Activated CD4-positive, alpha-beta T cell treated with anti-CD3 and anti-CD28 coated beads for 36 hours (primary cell): ENCODE measurements at regions not wholly inside any gene's neighbourhood (a gene's known extent, or its start where the extent isn't known, plus 50 kb on each side); places are given as distances from the start of the nearest gene placed in this dataset.

ENCODE experiments used
- ATAC-seq: fragments of 200-7000 bp; cut with Tn5 transposase; one replicate; pipeline ENCODE4 v1.10.0; 2021; ENCODE audit warnings: mild to moderate bottlenecking, moderate library complexity
- CTCF ChIA-PET: fragments of 350-600 bp; sonication (Branson Sonifier 250); formaldehyde crosslinking; loops from one replicate; lab custom pipeline; 2021; ENCODE audit warnings: antibody characterized with exemption; lab: Charles Lee
- POLR2A ChIA-PET: fragments of 350-600 bp; sonication (Branson Sonifier 250); formaldehyde crosslinking; loops from one replicate; lab custom pipeline; 2021; ENCODE audit warnings: antibody characterized with exemption, inconsistent platforms; lab: Charles Lee
- DNase-seq: peaks from one replicate; pipeline ENCODE4 v3.0.0-alpha.2; 2020
- H3K27ac Mint-ChIP-seq: one replicate; pipeline ENCODE4 v1.8.0; 2021; ENCODE audit warnings: mixed read lengths
- H3K27me3 Mint-ChIP-seq: one replicate; pipeline ENCODE4 v1.8.0; 2021; ENCODE audit warnings: mixed read lengths
- H3K36me3 Mint-ChIP-seq: one replicate; pipeline ENCODE4 v1.8.0; 2021; ENCODE audit warnings: low read depth, mixed read lengths
- H3K4me1 Mint-ChIP-seq: one replicate; pipeline ENCODE4 v1.8.0; 2021; ENCODE audit warnings: mixed read lengths
- H3K4me3 Mint-ChIP-seq: one replicate; pipeline ENCODE4 v1.8.0; 2021; ENCODE audit warnings: mild to moderate bottlenecking, moderate library complexity, mixed read lengths
- H3K9me3 Mint-ChIP-seq: one replicate; pipeline ENCODE4 v1.8.0; 2021; ENCODE audit warnings: low read depth, mixed read lengths
- intact Hi-C, 2 experiments: fragments of 100-400 bp; cut with DNase I in 1 of 2; cut with micrococcal nuclease in 1 of 2; formaldehyde crosslinking; loops; one replicate each; pipeline versions ENCODE4 v1.14.2 to v1.15.1; 2022 to 2024; cut with DNase I, micrococcal nuclease

GRCh38 chrX:15114743-15115566, 154.9 kb downstream of the ASB9 start:
- ATAC-seq (no peak), DNase-seq (no peak)
- H3K9me3 Mint-ChIP-seq = peaks cover 2% of the 10 kb centered on the region
- CTCF ChIA-PET = no interaction called here
- intact Hi-C loops = no loop called here
- peaks cover 5% of the 10 kb centered on the region for H3K27me3 Mint-ChIP-seq
- peaks cover 2% of the 10 kb centered on the region for H3K4me1 Mint-ChIP-seq
- no peak overlapping the region for H3K4me3 Mint-ChIP-seq
- POLR2A ChIA-PET = no interaction called here
- H3K36me3 Mint-ChIP-seq = no peaks in the 10 kb centered on the region
- H3K27ac Mint-ChIP-seq = no peak overlapping the region

- no peak for DNase-seq
- CTCF ChIA-PET = no interaction called here
Observed at GRCh38 chrX:15107367-15107988, 162.4 kb downstream of the ASB9 start.

GRCh38 chrX:15098505-15098904, 171.4 kb downstream of the ASB9 start:
- no peak for ATAC-seq
- Mint-ChIP-seq H3K4me3 (no peak overlapping the region), H3K36me3 (no peaks in the 10 kb centered on the region), H3K27ac (no peak overlapping the region), H3K27me3 (peaks cover 3% of the 10 kb centered on the region), H3K4me1 (no peaks in the 10 kb centered on the region), H3K9me3 (no peaks in the 10 kb centered on the region)
- ChIA-PET CTCF (interaction anchor here (0.7 kb wide), 1 partner anchor 124 kb away, joined by 3 read pairs; no protein-coding TSS in a partner anchor), POLR2A (no interaction called here)
- intact Hi-C loops = no loop called here
- no peak for DNase-seq

More at GRCh38 chrX:15107367-15107988, 162.4 kb downstream of the ASB9 start:
- peaks cover 4% of the 10 kb centered on the region for H3K9me3 Mint-ChIP-seq
- H3K4me1 Mint-ChIP-seq = no peaks in the 10 kb centered on the region
- POLR2A ChIA-PET = no interaction called here
- intact Hi-C loops = loop anchor here (1.0 to 2.0 kb wide), 2 partner anchors 35 to 136 kb away; no protein-coding TSS in a partner anchor
- no peak for ATAC-seq
- no peak overlapping the region for H3K27ac Mint-ChIP-seq
- H3K4me3 Mint-ChIP-seq = no peak overlapping the region
- no peaks in the 10 kb centered on the region for H3K36me3 Mint-ChIP-seq
- H3K27me3 Mint-ChIP-seq = peaks cover 4% of the 10 kb centered on the region

GRCh38 chrX:15087747-15088146, 182.1 kb downstream of the ASB9 start:
- no peak overlapping the region for H3K27ac Mint-ChIP-seq
- H3K4me1 Mint-ChIP-seq = no peaks in the 10 kb centered on the region
- no peaks in the 10 kb centered on the region for H3K9me3 Mint-ChIP-seq
- intact Hi-C loops = no loop called here
- CTCF ChIA-PET = no interaction called here
- H3K27me3 Mint-ChIP-seq = no peaks in the 10 kb centered on the region
- H3K4me3 Mint-ChIP-seq = no peak overlapping the region
- ATAC-seq (no peak), DNase-seq (no peak)
- POLR2A ChIA-PET = no interaction called here
- no peaks in the 10 kb centered on the region for H3K36me3 Mint-ChIP-seq

- Mint-ChIP-seq H3K9me3 (no peaks in the 10 kb centered on the region), H3K4me3 (no peak overlapping the region), H3K27me3 (no peaks in the 10 kb centered on the region), H3K4me1 (no peaks in the 10 kb centered on the region), H3K27ac (no peak overlapping the region), H3K36me3 (no peaks in the 10 kb centered on the region)
- ATAC-seq (no peak), DNase-seq (no peak)
- POLR2A ChIA-PET = no interaction called here
- CTCF ChIA-PET = no interaction called here
- intact Hi-C loops = no loop called here
Observed at GRCh38 chrX:15073313-15073712, 196.6 kb downstream of the ASB9 start.

GRCh38 chrX:15072880-15073279, 197.0 kb downstream of the ASB9 start:
- Mint-ChIP-seq H3K9me3 (no peaks in the 10 kb centered on the region), H3K4me3 (no peak overlapping the region), H3K27me3 (no peaks in the 10 kb centered on the region), H3K36me3 (no peaks in the 10 kb centered on the region), H3K27ac (no peak overlapping the region), H3K4me1 (no peaks in the 10 kb centered on the region)
- DNase-seq = no peak
- ATAC-seq = no peak
- POLR2A ChIA-PET = no interaction called here
- CTCF ChIA-PET = no interaction called here
- intact Hi-C loops = no loop called here

- POLR2A ChIA-PET = no interaction called here
- Mint-ChIP-seq H3K27me3 (no peaks in the 10 kb centered on the region), H3K9me3 (no peaks in the 10 kb centered on the region), H3K4me3 (no peak overlapping the region), H3K4me1 (no peaks in the 10 kb centered on the region), H3K36me3 (no peaks in the 10 kb centered on the region), H3K27ac (no peak overlapping the region)
- CTCF ChIA-PET = no interaction called here
- no peak for ATAC-seq
- no peak for DNase-seq
- intact Hi-C loops = no loop called here
Observed at GRCh38 chrX:15072259-15072658, 197.6 kb downstream of the ASB9 start.

GRCh38 chrX:15059474-15059873, 186.3 kb downstream of the MOSPD2 start:
- CTCF ChIA-PET = no interaction called here
- H3K4me1 Mint-ChIP-seq = no peaks in the 10 kb centered on the region
- no peak for DNase-seq
- POLR2A ChIA-PET = no interaction called here
- H3K4me3 Mint-ChIP-seq = no peak overlapping the region
- H3K27me3 Mint-ChIP-seq = peaks cover 3% of the 10 kb centered on the region
- H3K27ac Mint-ChIP-seq = no peak overlapping the region
- no peaks in the 10 kb centered on the region for H3K36me3 Mint-ChIP-seq
- no peaks in the 10 kb centered on the region for H3K9me3 Mint-ChIP-seq
- intact Hi-C loops = no loop called here
- no peak for ATAC-seq

- Mint-ChIP-seq H3K9me3 (no peaks in the 10 kb centered on the region), H3K27ac (no peak overlapping the region), H3K36me3 (no peaks in the 10 kb centered on the region), H3K4me3 (no peak overlapping the region), H3K4me1 (no peaks in the 10 kb centered on the region), H3K27me3 (peaks cover 2% of the 10 kb centered on the region)
- DNase-seq (no peak), ATAC-seq (no peak)
- ChIA-PET POLR2A (no interaction called here), CTCF (no interaction called here)
- intact Hi-C loops = no loop called here
Observed at GRCh38 chrX:15056044-15056443, 182.8 kb downstream of the MOSPD2 start.

GRCh38 chrX:15055146-15055930, 182.1 kb downstream of the MOSPD2 start:
- intact Hi-C loops = no loop called here
- no peak overlapping the region for H3K4me3 Mint-ChIP-seq

GRCh38 chrX:15050395-15050794, 177.2 kb downstream of the MOSPD2 start:
- no peak overlapping the region for H3K27ac Mint-ChIP-seq
- no peaks in the 10 kb centered on the region for H3K36me3 Mint-ChIP-seq
- no peak for ATAC-seq
- ChIA-PET POLR2A (no interaction called here), CTCF (no interaction called here)
- peaks cover 2% of the 10 kb centered on the region for H3K27me3 Mint-ChIP-seq
- no peaks in the 10 kb centered on the region for H3K9me3 Mint-ChIP-seq
- no peaks in the 10 kb centered on the region for H3K4me1 Mint-ChIP-seq
- intact Hi-C loops = no loop called here
- no peak for DNase-seq
- no peak overlapping the region for H3K4me3 Mint-ChIP-seq

More at GRCh38 chrX:15055146-15055930, 182.1 kb downstream of the MOSPD2 start:
- H3K27me3 Mint-ChIP-seq = peaks cover 2% of the 10 kb centered on the region
- no peak for ATAC-seq
- no peaks in the 10 kb centered on the region for H3K9me3 Mint-ChIP-seq
- H3K27ac Mint-ChIP-seq = no peak overlapping the region
- no peaks in the 10 kb centered on the region for H3K4me1 Mint-ChIP-seq
- POLR2A ChIA-PET = no interaction called here
- H3K36me3 Mint-ChIP-seq = no peaks in the 10 kb centered on the region
- CTCF ChIA-PET = no interaction called here
- DNase-seq = no peak
